ENCODE measurements at regions not wholly inside any gene's neighbourhood (a gene's known extent, or its start where the extent isn't known, plus 50 kb on each side); places are given as distances from the start of the nearest gene placed in this dataset.

GRCh38 chr9:90547896-90548295 is 94.7 kb downstream of the DIRAS2 start:
- no peak overlapping the region for H3K27ac ChIP-seq
- no peak overlapping the region for H3K4me3 ChIP-seq
- no peaks in the 10 kb centered on the region for H3K27me3 ChIP-seq
- no peaks in the 10 kb centered on the region for H3K36me3 ChIP-seq (replicated peaks in 1 of 2)
- H3K9me3 ChIP-seq (replicated peaks in 1 of 3): peaks cover 0 to 7% (median 0%) of the 10 kb centered on the region in 3 donors
- intact Hi-C loops (cut with DNase I): no loop called here
- no peak for DNase-seq
- H3K4me1 ChIP-seq (replicated peaks in 1 of 2): peaks cover 0 to 4% of the 10 kb centered on the region in 2 donors
- TF ChIP-seq POLR2A (IDR thresholded peaks at IDR 0.05) (no peak), CTCF (IDR thresholded peaks at IDR 0.05) (no peak)
- WGBS, 4 donors: 67 to 92% (median 84%) methylated on average over 2 of the region's 2 CpGs

GRCh38 chr9:90552317-90552716 is 90.3 kb downstream of the DIRAS2 start:
- Histone ChIP-seq H3K27ac (no peak overlapping the region), H3K9me3 (replicated peaks in 1 of 3) (peaks cover 0 to 7% (median 0%) of the 10 kb centered on the region in 3 donors), H3K4me3 (no peak overlapping the region), H3K27me3 (no peaks in the 10 kb centered on the region), H3K36me3 (replicated peaks in 1 of 2) (no peaks in the 10 kb centered on the region), H3K4me1 (replicated peaks in 1 of 2) (no peaks in the 10 kb centered on the region)
- DNase-seq: no peak
- no peak for TF ChIP-seq CTCF (IDR thresholded peaks at IDR 0.05)
- WGBS, 4 donors: 53 to 83% (median 64%) methylated on average over 1 of the region's 1 CpG
- intact Hi-C loops (cut with DNase I): no loop called here

- no peak overlapping the region for H3K27ac ChIP-seq
- H3K4me1 ChIP-seq (replicated peaks in 1 of 2): no peaks in the 10 kb centered on the region
- no peaks in the 10 kb centered on the region for H3K36me3 ChIP-seq (replicated peaks in 1 of 2)
- WGBS, 4 donors: 34 to 40% (median 36%) methylated on average over 7 of the region's 7 CpGs
- intact Hi-C loops (cut with DNase I): no loop called here
- H3K9me3 ChIP-seq (replicated peaks in 1 of 3): no peaks in the 10 kb centered on the region
- TF ChIP-seq POLR2A (IDR thresholded peaks at IDR 0.05) (no peak), CTCF (IDR thresholded peaks at IDR 0.05) (no peak)
- no peaks in the 10 kb centered on the region for H3K27me3 ChIP-seq
- no peak overlapping the region for H3K4me3 ChIP-seq
- DNase-seq: no peak
Observed at GRCh38 chr9:90555351-90556057, 87.1 kb downstream of the DIRAS2 start.

GRCh38 chr9:90556897-90557675 is 85.5 kb downstream of the DIRAS2 start:
- intact Hi-C loops (cut with DNase I): no loop called here
- DNase-seq: no peak
- Histone ChIP-seq H3K36me3 (replicated peaks in 1 of 2) (no peaks in the 10 kb centered on the region), H3K4me1 (replicated peaks in 1 of 2) (no peaks in the 10 kb centered on the region), H3K27ac (no peak overlapping the region), H3K4me3 (no peak overlapping the region), H3K27me3 (no peaks in the 10 kb centered on the region), H3K9me3 (replicated peaks in 1 of 3) (no peaks in the 10 kb centered on the region)
- WGBS, 4 donors: 68 to 73% (median 70%) methylated on average over 5 of the region's 5 CpGs
- no peak for TF ChIP-seq POLR2A (IDR thresholded peaks at IDR 0.05)
- no peak for TF ChIP-seq CTCF (IDR thresholded peaks at IDR 0.05)
